K562 (cell line): ENCODE measurements at regions not wholly inside any gene's neighbourhood (a gene's known extent, or its start where the extent isn't known, plus 50 kb on each side); places are given as distances from the start of the nearest gene placed in this dataset.

Source experiments
- ATAC-seq: fragments of 200-7000 bp; cut with Tn5 transposase; 3 replicates; pipeline ENCODE4 v1.9.1; 2020; ENCODE audit warnings: moderate library complexity
- BruUV-seq: library from RNA; stranded (reverse); fragments of 400-500 nt; replicated peaks from 2 replicates; lab custom pipeline; 2021; lab: Mats Ljungman, UMichigan
- CTCF ChIA-PET: fragments of 300-600 bp; formaldehyde crosslinking; extraction: SDS; loops from one replicate; lab custom pipeline; 2021; ENCODE audit warnings: low intra/inter-chr PET ratio; lab: Yijun Ruan, JAX
- POLR2A ChIA-PET: fragments of 300-600, 350-650 bp; sonication (Branson Sonifier 250); formaldehyde crosslinking; extraction: SDS; loops from one replicate; lab custom pipeline; 2021; ENCODE audit warnings: antibody characterized with exemption, inconsistent platforms; lab: Yijun Ruan, JAX
- DNase-seq, 4 experiments: peaks; one replicate each; pipeline versions ENCODE4 v3.0.0 to v3.0.0-alpha.2; 2011 to 2018; ENCODE audit warnings: low spot score in 3 of 4, mixed read lengths in 3 of 4; ENCODE audit errors: extremely low read depth in 1 of 4
- FAIRE-seq: peaks from 2 replicates; lab custom pipeline; 2011; peaks lifted over from hg19 to GRCh38; lab: Jason Lieb, UNC
- H2AFZ ChIP-seq: 2 replicates; pipeline ENCODE4 v1.6.0; 2011; ENCODE audit warnings: low read depth, low read length, control low read depth, inconsistent platforms
- H3K27ac ChIP-seq: fragments of 200-600 bp; 3 replicates; pipeline ENCODE4 v1.8.0; 2011; ENCODE audit warnings: low read depth, mild to moderate bottlenecking, control low read depth, inconsistent platforms, low read length, moderate library complexity, mixed read lengths; ENCODE audit errors: extremely low read depth
- H3K27me3 ChIP-seq, 2 experiments: fragments of 300-600 bp in 1 of 2; 2 replicates in 1 of 2; 3 replicates in 1 of 2; pipeline versions ENCODE4 v1.6.0 to v1.8.0; 2011; ENCODE audit warnings: inconsistent platforms in 2 of 2, low read length in 2 of 2, mild to moderate bottlenecking in 1 of 2, mixed read lengths in 1 of 2, moderate library complexity in 1 of 2; ENCODE audit not compliant: control insufficient read depth in 2 of 2, insufficient read depth in 2 of 2
- H3K36me3 ChIP-seq: fragments of 300-600 bp; 3 replicates; pipeline ENCODE4 v1.8.0; 2011; ENCODE audit warnings: mild to moderate bottlenecking, low read length, inconsistent platforms; ENCODE audit not compliant: control insufficient read depth, insufficient read depth
- H3K4me1 ChIP-seq, 2 experiments: fragments of 200-600 bp in 1 of 2; replicated peaks in 1 of 2; 2 replicates in 1 of 2; 3 replicates in 1 of 2; pipeline versions ENCODE4 v1.5.1 to v1.8.0; 2011; ENCODE audit warnings: inconsistent platforms in 2 of 2, low read length in 2 of 2, mild to moderate bottlenecking in 1 of 2, mixed read lengths in 1 of 2, moderate library complexity in 1 of 2; ENCODE audit not compliant: control insufficient read depth in 2 of 2, insufficient read depth in 2 of 2
- H3K4me2 ChIP-seq: 2 replicates; pipeline ENCODE4 v1.6.1; 2011; ENCODE audit warnings: low read length, control low read depth, inconsistent platforms, mixed read lengths; ENCODE audit not compliant: insufficient read depth
- H3K4me3 ChIP-seq: fragments of 200-600 bp; sonication (generic), shearing (Covaris generic); 2 replicates; pipeline ENCODE4 v1.5.1; 2016; ENCODE audit warnings: control low read depth, inconsistent platforms
- H3K79me2 ChIP-seq: fragments of 200-600 bp; 3 replicates; pipeline ENCODE4 v1.8.0; 2011; ENCODE audit warnings: low read length, inconsistent platforms; ENCODE audit not compliant: control insufficient read depth, insufficient read depth
- H3K9ac ChIP-seq, 2 experiments: 2 replicates each; pipeline versions ENCODE4 v1.6.0 to v1.6.1; 2011; ENCODE audit warnings: low read depth in 2 of 2, low read length in 2 of 2, control low read depth in 1 of 2, inconsistent platforms in 1 of 2, mild to moderate bottlenecking in 1 of 2, mixed read lengths in 1 of 2; ENCODE audit not compliant: insufficient read depth in 1 of 2
- H3K9me1 ChIP-seq: one replicate; pipeline ENCODE4 v1.6.0; 2011; ENCODE audit warnings: inconsistent platforms, mild to moderate bottlenecking, low read length, moderate library complexity; ENCODE audit not compliant: control insufficient read depth, insufficient read depth
- H3K9me3 ChIP-seq: replicated peaks from 2 replicates; pipeline ENCODE4 v1.5.1; 2011; ENCODE audit warnings: low read depth, low read length, inconsistent platforms; ENCODE audit not compliant: control insufficient read depth, insufficient read depth
- H4K20me1 ChIP-seq: replicated peaks from 2 replicates; pipeline ENCODE4 v1.6.1; 2011; ENCODE audit warnings: low read length, inconsistent platforms, mixed read lengths; ENCODE audit not compliant: control insufficient read depth, insufficient read depth
- CHCHD3 ChIP-seq: fragments of 250-450 bp; sonication (Bioruptor Pico); IDR thresholded peaks from 2 replicates; pipeline ENCODE4 v2.1.2; 2022; ENCODE audit warnings: mild to moderate bottlenecking
- FOS ChIP-seq: IDR thresholded peaks from 3 replicates; pipeline ENCODE4 v1.6.1; 2011; ENCODE audit not compliant: insufficient read length; ENCODE audit errors: extremely low read depth
- IFI16 ChIP-seq: fragments of 250-450 bp; sonication (Bioruptor Pico); IDR thresholded peaks from 2 replicates; pipeline ENCODE4 v2.1.2; 2022; ENCODE audit warnings: mild to moderate bottlenecking, inconsistent platforms
- MCM2 ChIP-seq: fragments of 450-650 bp; IDR thresholded peaks from 2 replicates; pipeline ENCODE4 v1.6.1; 2017; ENCODE audit warnings: low read depth, mild to moderate bottlenecking
- NR2F6 ChIP-seq: fragments of 450-650 bp; formaldehyde crosslinking; IDR thresholded peaks from 2 replicates; pipeline ENCODE4 v1.4.0; 2020; ENCODE audit warnings: mild to moderate bottlenecking
- SIN3A ChIP-seq, 2 experiments: fragments of 150-350 bp in 1 of 2; IDR thresholded peaks; 2 replicates each; pipeline ENCODE4 v1.6.1; 2011 to 2016; ENCODE audit warnings: borderline replicate concordance in 2 of 2, low read depth in 2 of 2, low read length in 2 of 2, mild to moderate bottlenecking in 2 of 2, moderate library complexity in 2 of 2; ENCODE audit not compliant: control insufficient read depth in 1 of 2
- THRA ChIP-seq: fragments of 450-650 bp; IDR thresholded peaks from 2 replicates; pipeline ENCODE4 v1.6.1; 2017; ENCODE audit warnings: mild to moderate bottlenecking, moderate library complexity
- ZNF408 ChIP-seq: fragments of 250-450 bp; sonication (Bioruptor Pico); IDR thresholded peaks from 2 replicates; pipeline ENCODE4 v1.4.0; 2020; ENCODE audit warnings: low read depth, mild to moderate bottlenecking, moderate library complexity
- ZNF764 ChIP-seq: fragments of 250-450 bp; sonication (Bioruptor Pico); IDR thresholded peaks from 2 replicates; pipeline ENCODE4 v1.4.0; 2020; ENCODE audit warnings: low read depth, mild to moderate bottlenecking, moderate library complexity
- WGBS: fragments of 100-300 bp; shearing (Covaris generic); methylation state at CpG from one replicate; pipeline ENCODE4 v1.1.6; 2016; ENCODE audit warnings: low coverage, mixed read lengths; ENCODE audit not compliant: insufficient coverage; ENCODE audit errors: missing lambda C conversion rate; 5-methylcytosine and 5-hydroxymethylcytosine counted together
- in situ Hi-C: fragments of 300-500 bp; cut with MboI; formaldehyde crosslinking; loops from 4 replicates; pipeline ENCODE4 v1.15.0; 2018; ENCODE audit warnings: inconsistent platforms, mixed read lengths
- intact Hi-C: fragments of 100-400 bp; cut with micrococcal nuclease; formaldehyde crosslinking; loops from 2 replicates; pipeline ENCODE4 v1.14.2; 2022
- TF ChIP-seq, protein P1 (sequence below): IDR thresholded peaks from 2 replicates; pipeline ENCODE4 v1.6.1; 2012; ENCODE audit warnings: low read depth, low read length, improper control_type of control experiment, borderline replicate concordance
- TF ChIP-seq, protein P2 (sequence below): fragments of 450-650 bp; IDR thresholded peaks from 2 replicates; pipeline ENCODE4 v1.6.1; 2016; ENCODE audit warnings: low read depth

DNA sequence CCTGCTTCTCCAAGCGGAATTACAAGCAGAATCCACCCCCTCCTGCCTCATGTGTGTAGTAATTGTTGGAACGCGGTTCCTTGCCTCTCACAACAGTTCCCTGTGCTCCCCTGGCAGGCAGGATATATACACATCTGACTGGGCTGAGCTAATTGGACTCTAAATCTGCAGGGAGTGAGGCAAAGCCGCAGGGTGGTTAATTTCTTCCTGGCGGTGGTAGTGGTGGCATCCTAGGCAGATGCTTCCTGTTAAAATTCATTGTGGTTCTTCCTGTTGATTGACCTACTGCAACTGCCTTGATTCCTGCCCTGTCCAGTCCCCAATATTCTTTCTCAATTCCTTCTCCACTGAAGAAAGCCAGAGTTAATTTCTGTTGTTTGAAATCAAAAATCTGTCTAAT lies 202.9 kb upstream of the PROK2 start:
- 34% methylated on average over 3 of the region's 5 CpGs for WGBS
- no peak overlapping the region for H3K9ac ChIP-seq
- CTCF ChIA-PET, result no interaction called here
- no peak overlapping the region for H3K27ac ChIP-seq
- no peaks in the 10 kb centered on the region; a peak in 1 of 5 replicates for H3K4me1 ChIP-seq
- H4K20me1 ChIP-seq, result no peaks in the 10 kb centered on the region
- intact Hi-C loops (no loop called here), in situ Hi-C loops (no loop called here)
- DNase-seq (no peak), FAIRE-seq (no peak), ATAC-seq (no peak)
- TF ChIP-seq SIN3A (IDR thresholded peaks at IDR 0.05; ENCODE audit: borderline replicate concordance in 2 of 2, control insufficient read depth in 1 of 2, low read depth in 2 of 2, low read length in 2 of 2), result no peak
- TF ChIP-seq THRA, result no peak
- no peak for TF ChIP-seq CHCHD3
- no peak for TF ChIP-seq IFI16 (CRISPR knock-in tag)
- TF ChIP-seq MCM2, result no peak
- TF ChIP-seq, protein P1, sequence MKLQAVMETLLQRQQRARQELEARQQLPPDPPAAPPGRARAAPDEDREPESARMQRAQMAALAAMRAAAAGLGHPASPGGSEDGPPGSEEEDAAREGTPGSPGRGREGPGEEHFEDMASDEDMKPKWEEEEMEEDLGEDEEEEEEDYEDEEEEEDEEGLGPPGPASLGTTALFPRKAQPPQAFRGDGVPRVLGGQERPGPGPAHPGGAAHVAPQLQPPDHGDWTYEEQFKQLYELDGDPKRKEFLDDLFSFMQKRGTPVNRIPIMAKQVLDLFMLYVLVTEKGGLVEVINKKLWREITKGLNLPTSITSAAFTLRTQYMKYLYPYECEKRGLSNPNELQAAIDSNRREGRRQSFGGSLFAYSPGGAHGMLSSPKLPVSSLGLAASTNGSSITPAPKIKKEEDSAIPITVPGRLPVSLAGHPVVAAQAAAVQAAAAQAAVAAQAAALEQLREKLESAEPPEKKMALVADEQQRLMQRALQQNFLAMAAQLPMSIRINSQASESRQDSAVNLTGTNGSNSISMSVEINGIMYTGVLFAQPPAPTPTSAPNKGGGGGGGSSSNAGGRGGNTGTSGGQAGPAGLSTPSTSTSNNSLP, result no peak
- TF ChIP-seq, protein P2, sequence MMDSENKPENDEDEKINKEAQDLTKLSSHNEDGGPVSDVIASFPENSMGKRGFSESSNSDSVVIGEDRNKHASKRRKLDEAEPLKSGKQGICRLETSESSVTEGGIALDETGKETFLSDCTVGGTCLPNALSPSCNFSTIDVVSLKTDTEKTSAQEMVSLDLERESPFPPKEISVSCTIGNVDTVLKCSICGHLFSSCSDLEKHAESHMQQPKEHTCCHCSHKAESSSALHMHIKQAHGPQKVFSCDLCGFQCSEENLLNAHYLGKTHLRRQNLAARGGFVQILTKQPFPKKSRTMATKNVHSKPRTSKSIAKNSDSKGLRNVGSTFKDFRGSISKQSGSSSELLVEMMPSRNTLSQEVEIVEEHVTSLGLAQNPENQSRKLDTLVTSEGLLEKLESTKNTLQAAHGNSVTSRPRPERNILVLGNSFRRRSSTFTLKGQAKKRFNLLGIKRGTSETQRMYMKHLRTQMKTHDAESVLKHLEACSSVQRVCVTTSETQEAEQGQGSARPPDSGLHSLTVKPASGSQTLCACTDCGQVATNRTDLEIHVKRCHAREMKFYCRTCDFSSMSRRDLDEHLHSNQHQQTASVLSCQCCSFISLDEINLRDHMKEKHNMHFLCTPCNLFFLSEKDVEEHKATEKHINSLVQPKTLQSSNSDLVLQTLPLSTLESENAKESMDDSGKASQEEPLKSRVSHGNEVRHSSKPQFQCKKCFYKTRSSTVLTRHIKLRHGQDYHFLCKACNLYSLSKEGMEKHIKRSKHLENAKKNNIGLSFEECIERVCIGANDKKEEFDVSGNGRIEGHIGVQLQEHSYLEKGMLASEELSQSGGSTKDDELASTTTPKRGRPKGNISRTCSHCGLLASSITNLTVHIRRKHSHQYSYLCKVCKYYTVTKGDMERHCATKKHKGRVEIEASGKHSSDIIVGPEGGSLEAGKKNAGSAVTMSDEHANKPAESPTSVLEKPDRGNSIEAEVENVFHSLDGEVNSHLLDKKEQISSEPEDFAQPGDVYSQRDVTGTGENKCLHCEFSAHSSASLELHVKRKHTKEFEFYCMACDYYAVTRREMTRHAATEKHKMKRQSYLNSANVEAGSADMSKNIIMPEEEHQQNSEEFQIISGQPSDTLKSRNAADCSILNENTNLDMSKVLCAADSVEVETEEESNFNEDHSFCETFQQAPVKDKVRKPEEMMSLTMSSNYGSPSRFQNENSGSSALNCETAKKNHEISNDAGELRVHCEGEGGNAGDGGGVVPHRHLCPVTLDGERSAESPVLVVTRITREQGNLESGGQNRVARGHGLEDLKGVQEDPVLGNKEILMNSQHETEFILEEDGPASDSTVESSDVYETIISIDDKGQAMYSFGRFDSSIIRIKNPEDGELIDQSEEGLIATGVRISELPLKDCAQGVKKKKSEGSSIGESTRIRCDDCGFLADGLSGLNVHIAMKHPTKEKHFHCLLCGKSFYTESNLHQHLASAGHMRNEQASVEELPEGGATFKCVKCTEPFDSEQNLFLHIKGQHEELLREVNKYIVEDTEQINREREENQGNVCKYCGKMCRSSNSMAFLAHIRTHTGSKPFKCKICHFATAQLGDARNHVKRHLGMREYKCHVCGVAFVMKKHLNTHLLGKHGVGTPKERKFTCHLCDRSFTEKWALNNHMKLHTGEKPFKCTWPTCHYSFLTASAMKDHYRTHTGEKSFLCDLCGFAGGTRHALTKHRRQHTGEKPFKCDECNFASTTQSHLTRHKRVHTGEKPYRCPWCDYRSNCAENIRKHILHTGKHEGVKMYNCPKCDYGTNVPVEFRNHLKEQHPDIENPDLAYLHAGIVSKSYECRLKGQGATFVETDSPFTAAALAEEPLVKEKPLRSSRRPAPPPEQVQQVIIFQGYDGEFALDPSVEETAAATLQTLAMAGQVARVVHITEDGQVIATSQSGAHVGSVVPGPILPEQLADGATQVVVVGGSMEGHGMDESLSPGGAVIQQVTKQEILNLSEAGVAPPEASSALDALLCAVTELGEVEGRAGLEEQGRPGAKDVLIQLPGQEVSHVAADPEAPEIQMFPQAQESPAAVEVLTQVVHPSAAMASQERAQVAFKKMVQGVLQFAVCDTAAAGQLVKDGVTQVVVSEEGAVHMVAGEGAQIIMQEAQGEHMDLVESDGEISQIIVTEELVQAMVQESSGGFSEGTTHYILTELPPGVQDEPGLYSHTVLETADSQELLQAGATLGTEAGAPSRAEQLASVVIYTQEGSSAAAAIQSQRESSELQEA, result no peak
- TF ChIP-seq ZNF764, result no peak
- TF ChIP-seq ZNF408 (CRISPR knock-in tag), result no peak
- no peak for TF ChIP-seq FOS
- no peak for TF ChIP-seq NR2F6 (CRISPR knock-in tag)
- H3K4me3 ChIP-seq, result no peak overlapping the region
- POLR2A ChIA-PET, result interaction anchor here (0.9 kb wide), 2 partner anchors 9 to 17 kb away, joined by 3 read pairs; no protein-coding TSS in a partner anchor
- no peaks in the 10 kb centered on the region for H3K27me3 ChIP-seq
- H3K9me1 ChIP-seq, result no peaks in the 10 kb centered on the region
- H3K4me2 ChIP-seq, result no peak overlapping the region
- no TSS peak for BruUV-seq
- H3K9me3 ChIP-seq, result no peaks in the 10 kb centered on the region
- no peaks in the 10 kb centered on the region for H3K79me2 ChIP-seq
- no peak overlapping the region for H2AFZ ChIP-seq
- H3K36me3 ChIP-seq, result no peaks in the 10 kb centered on the region
